ENCODE measurements at regions not wholly inside any gene's neighbourhood (a gene's known extent, or its start where the extent isn't known, plus 50 kb on each side); places are given as distances from the start of the nearest gene placed in this dataset.
A peak's percentile ranks its signal among the peaks of the same experiment; 100 is the strongest.

DNA sequence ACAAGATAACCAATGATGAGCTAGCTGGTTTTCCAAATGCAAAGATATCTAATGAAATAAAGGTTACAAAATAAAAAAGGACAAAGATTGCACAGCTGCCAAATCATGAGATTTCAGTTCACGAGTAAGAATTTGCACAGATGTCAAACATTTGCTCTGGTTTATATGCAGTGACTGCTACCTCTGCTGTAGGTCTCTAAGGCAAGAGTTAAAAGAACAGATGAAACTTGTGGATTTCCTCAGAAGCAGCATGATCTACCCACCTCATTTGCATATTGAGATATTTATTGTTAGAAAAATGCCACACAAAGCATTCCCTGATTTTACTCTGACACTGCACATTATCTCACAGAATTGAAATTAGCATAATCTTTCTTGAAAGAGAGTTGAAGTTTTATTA is 763.2 kb upstream of the ZEB2 start:
- no peaks in the 10 kb centered on the region for H3K4me1 Mint-ChIP-seq
- H3K27me3 Mint-ChIP-seq, result no peaks in the 10 kb centered on the region
- H3K36me3 Mint-ChIP-seq (ENCODE audit: low read depth), result no peaks in the 10 kb centered on the region
- DNase-seq, result no peak
- no peaks in the 10 kb centered on the region for H3K9me3 ChIP-seq (ENCODE audit: control insufficient read depth, low read length, poor library complexity, severe bottlenecking)
- H3K27ac Mint-ChIP-seq, result no peak overlapping the region
- ATAC-seq, result no peak
- H3K4me3 Mint-ChIP-seq, result no peak overlapping the region

DNA sequence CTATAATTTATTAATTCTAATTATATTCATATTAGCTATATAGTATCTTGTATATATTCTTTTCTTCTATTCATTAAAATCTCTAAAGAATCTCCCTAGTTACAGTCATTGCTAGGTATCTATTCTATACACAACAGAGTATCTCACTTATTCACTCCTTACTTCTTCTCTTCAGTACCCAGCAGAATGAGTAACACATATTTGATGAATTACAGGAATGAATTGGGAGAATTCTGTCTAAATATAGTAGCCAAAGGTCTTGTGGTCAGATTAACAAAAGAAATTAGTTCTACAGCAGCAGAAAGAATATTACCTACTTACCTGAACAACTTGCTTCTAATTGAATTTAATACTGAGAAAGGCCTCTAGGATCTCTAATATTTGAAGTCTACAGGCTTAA is 758.0 kb upstream of the ZEB2 start:
- ATAC-seq (no peak), DNase-seq (no peak)
- no peaks in the 10 kb centered on the region for H3K4me1 Mint-ChIP-seq
- H3K4me3 Mint-ChIP-seq, result no peak overlapping the region
- no peak overlapping the region for H3K27ac Mint-ChIP-seq
- H3K27me3 Mint-ChIP-seq, result no peaks in the 10 kb centered on the region
- no peaks in the 10 kb centered on the region for H3K36me3 Mint-ChIP-seq (ENCODE audit: low read depth)
- H3K9me3 ChIP-seq (ENCODE audit: control insufficient read depth, low read length, poor library complexity, severe bottlenecking), result no peaks in the 10 kb centered on the region

DNA sequence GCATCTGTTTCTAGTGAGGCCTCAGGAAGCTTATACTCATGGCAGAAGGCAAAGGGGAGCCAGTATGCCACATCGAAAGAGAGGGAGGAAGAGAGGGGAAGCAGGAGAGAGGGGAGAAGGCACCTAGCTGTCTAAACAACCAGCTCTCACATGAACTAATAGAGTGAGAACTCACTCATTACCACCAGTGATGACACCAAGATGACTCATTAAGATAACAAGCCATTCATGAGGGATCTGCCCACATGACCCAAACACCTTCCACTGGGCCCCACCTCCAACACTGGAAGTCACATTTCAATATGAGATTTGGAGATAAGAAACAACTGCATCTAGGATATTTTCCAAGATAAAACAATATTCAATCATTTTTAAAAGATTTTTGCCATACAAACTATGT is 753.9 kb upstream of the ZEB2 start:
- no peaks in the 10 kb centered on the region for H3K9me3 ChIP-seq (ENCODE audit: control insufficient read depth, low read length, poor library complexity, severe bottlenecking)
- Mint-ChIP-seq H3K4me1 (no peaks in the 10 kb centered on the region), H3K36me3 (ENCODE audit: low read depth) (no peaks in the 10 kb centered on the region), H3K27me3 (no peaks in the 10 kb centered on the region), H3K4me3 (no peak overlapping the region), H3K27ac (no peak overlapping the region)
- DNase-seq, result no peak
- ATAC-seq, result no peak

DNA sequence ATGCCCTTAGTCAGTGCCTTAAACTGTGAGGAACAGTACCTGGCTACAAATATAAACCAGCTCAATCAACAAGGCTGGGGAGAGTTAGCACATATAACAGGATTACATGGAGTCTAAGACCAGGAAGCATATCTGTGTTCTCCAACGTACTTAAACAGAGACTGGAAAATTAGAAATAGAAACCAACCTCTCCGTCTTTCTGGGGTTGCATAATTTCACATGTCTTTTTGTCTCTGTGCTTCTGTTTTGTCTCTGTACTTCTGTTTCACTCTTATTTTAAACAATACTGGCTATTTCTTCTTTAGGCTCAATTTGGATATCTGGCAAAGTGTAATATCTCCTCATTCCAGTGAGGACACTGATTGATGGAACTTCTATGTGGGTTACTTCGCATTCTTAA is 749.0 kb upstream of the ZEB2 start:
- H3K36me3 Mint-ChIP-seq (ENCODE audit: low read depth), result no peaks in the 10 kb centered on the region
- no peaks in the 10 kb centered on the region for H3K9me3 ChIP-seq (ENCODE audit: control insufficient read depth, low read length, poor library complexity, severe bottlenecking)

DNA sequence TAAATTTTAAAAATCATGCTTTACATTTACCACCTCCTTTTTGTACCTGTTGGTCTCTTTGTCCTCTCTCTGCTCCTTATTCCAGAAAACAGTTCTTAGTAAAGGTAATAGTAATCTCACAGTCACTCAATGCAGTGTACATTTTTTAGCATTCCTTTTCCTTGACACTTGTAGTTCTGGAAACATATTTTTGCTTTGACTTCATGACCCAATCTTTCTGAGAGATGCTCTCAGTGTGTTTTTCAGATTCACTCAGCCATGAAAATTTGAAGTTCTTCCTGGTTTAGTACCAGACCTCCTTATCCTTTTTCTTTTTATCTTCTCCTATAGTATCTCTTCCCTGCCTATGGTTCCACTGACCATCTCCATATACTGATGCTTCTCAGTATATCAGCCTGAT is 747.5 kb upstream of the ZEB2 start:
- no peaks in the 10 kb centered on the region for H3K27me3 Mint-ChIP-seq
- DNase-seq (no peak), ATAC-seq (no peak)
- no peaks in the 10 kb centered on the region for H3K4me1 Mint-ChIP-seq
- H3K27ac Mint-ChIP-seq, result no peak overlapping the region
- H3K9me3 ChIP-seq (ENCODE audit: control insufficient read depth, low read length, poor library complexity, severe bottlenecking), result no peaks in the 10 kb centered on the region
- no peak overlapping the region for H3K4me3 Mint-ChIP-seq
- H3K36me3 Mint-ChIP-seq (ENCODE audit: low read depth), result no peaks in the 10 kb centered on the region

More for the DNA sequence above, 749.0 kb upstream of the ZEB2 start:
- Mint-ChIP-seq H3K4me1 (no peaks in the 10 kb centered on the region), H3K27ac (no peak overlapping the region), H3K4me3 (no peak overlapping the region), H3K27me3 (no peaks in the 10 kb centered on the region)
- ATAC-seq (no peak), DNase-seq (no peak)

DNA sequence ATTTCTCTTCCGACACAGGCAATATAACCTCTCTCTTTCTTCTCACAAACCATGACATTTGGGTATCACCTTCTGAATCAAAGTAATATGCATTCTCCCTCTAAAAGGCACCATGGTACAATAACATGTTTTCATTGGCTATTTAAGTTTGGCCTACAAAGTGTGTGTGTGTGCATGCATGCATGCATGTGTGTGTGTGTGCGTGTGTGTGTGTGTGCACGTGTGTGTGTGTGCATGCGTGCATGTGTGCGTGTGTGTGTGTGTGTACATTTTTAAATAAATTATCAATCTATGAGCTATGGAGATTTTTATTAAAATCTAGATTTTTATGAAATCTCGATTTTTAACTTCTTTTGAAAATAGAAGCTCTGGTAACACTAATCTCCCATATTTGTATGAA is 745.3 kb upstream of the ZEB2 start:
- Mint-ChIP-seq H3K27ac (no peak overlapping the region), H3K27me3 (no peaks in the 10 kb centered on the region), H3K4me3 (no peak overlapping the region), H3K36me3 (ENCODE audit: low read depth) (no peaks in the 10 kb centered on the region), H3K4me1 (no peaks in the 10 kb centered on the region)
- DNase-seq (no peak), ATAC-seq (no peak)
- H3K9me3 ChIP-seq (ENCODE audit: control insufficient read depth, low read length, poor library complexity, severe bottlenecking), result no peaks in the 10 kb centered on the region

DNA sequence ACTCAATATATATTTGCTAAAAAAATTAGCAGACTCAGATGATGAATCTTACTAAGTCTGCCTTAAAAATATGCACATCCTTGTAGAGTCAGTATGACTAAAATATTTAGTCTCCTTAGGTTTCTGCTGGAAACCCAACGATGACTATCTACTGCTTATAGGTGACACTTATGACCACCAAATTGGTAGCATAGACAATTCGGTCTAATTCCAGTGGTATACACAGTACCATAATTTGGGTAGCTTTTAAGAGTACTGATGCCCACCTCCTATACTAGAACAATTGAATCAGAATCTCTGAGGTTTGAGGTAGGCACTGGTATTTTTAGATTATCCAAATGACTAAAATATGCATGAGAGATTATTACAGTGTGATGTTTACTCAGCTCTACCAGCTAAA is 740.8 kb upstream of the ZEB2 start:
- Mint-ChIP-seq H3K36me3 (ENCODE audit: low read depth) (no peaks in the 10 kb centered on the region), H3K4me1 (no peaks in the 10 kb centered on the region), H3K4me3 (no peak overlapping the region), H3K27me3 (peaks cover 4% of the 10 kb centered on the region), H3K27ac (no peak overlapping the region)
- DNase-seq (no peak), ATAC-seq (no peak)
- H3K9me3 ChIP-seq (ENCODE audit: control insufficient read depth, low read length, poor library complexity, severe bottlenecking), result no peaks in the 10 kb centered on the region

DNA sequence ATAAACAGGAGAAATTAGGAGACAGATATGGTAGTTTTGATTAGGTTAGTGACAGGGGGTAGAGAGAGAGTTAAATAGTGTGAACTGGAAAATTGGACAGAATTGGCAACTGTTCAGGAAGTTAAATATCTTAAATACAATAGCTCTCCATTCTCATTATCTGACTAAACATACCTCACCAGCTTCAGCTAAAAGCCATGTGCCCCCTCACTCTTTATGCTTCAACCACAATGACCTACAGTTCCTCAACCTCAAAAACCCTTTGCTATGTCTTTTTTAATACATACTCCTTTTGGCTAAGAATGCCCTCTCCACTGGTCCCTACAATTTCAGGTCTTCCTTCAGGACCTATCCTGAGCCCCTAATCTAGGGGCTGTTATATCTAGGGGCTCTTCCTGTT is 740.2 kb upstream of the ZEB2 start:
- Mint-ChIP-seq H3K4me3 (no peak overlapping the region), H3K27ac (no peak overlapping the region), H3K27me3 (peaks cover 4% of the 10 kb centered on the region), H3K4me1 (no peaks in the 10 kb centered on the region), H3K36me3 (ENCODE audit: low read depth) (no peaks in the 10 kb centered on the region)
- no peaks in the 10 kb centered on the region for H3K9me3 ChIP-seq (ENCODE audit: control insufficient read depth, low read length, poor library complexity, severe bottlenecking)
- DNase-seq, result no peak
- ATAC-seq, result no peak

DNA sequence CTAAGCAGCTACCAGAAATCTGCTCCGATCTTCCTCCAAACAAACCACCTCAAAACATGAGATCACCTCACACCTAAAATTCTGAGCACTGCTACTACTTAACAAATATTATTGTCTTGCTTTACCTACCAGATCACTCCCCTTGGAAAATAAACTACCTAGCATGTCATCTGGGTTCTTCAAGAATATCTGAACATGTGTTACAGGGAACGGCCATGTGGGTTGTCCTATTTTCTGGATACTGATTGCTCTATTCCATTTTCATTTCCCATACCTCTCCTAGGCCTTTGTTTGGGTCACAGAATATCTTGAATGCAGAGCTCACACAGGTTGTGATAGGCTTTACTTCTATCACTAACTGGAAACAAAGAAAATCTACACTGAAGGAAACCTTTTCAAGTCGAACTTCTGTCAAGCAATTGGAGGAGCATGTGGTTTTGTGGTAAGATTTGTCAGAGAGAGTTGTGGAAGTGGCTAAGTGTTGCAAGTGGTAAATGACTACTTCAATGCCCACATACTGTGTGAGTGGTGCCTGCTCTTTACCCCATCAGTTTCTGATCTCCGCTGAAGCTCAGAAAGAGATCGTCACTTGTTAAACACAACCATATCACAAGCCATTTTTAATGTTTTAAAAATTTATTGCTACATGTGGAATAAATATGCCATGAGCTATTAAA is 739.1 kb upstream of the ZEB2 start:
- H3K27me3 Mint-ChIP-seq, result peaks cover 4% of the 10 kb centered on the region
- no peak overlapping the region for H3K27ac Mint-ChIP-seq
- no peaks in the 10 kb centered on the region for H3K4me1 Mint-ChIP-seq
- peak; percentile 45 for ATAC-seq
- DNase-seq, result no peak
- H3K9me3 ChIP-seq (ENCODE audit: control insufficient read depth, low read length, poor library complexity, severe bottlenecking), result no peaks in the 10 kb centered on the region
- no peak overlapping the region for H3K4me3 Mint-ChIP-seq
- no peaks in the 10 kb centered on the region for H3K36me3 Mint-ChIP-seq (ENCODE audit: low read depth)

DNA sequence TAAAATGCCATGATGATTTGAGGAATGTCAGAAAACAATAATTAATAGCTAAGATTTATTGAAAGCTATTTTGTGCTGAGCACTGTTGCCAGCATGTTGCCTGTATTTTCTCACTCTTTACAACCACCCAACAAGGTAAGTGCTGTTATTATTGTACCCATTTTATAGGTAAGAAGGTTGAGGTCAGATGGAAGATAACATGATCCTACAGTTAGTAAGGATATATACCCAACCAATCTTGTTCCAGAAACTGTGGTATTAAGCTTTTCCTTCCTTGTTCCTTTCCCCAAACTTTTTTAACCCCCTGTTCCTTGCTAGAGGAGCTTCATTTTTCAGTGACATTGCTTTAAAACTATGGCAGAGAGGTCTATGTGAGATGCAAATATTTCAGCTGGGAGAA is 738.0 kb upstream of the ZEB2 start:
- H3K27ac Mint-ChIP-seq, result no peak overlapping the region
- no peaks in the 10 kb centered on the region for H3K9me3 ChIP-seq (ENCODE audit: control insufficient read depth, low read length, poor library complexity, severe bottlenecking)
- H3K4me3 Mint-ChIP-seq, result no peak overlapping the region
- H3K4me1 Mint-ChIP-seq, result no peaks in the 10 kb centered on the region
- DNase-seq (no peak), ATAC-seq (no peak)
- no peaks in the 10 kb centered on the region for H3K36me3 Mint-ChIP-seq (ENCODE audit: low read depth)
- H3K27me3 Mint-ChIP-seq, result peaks cover 4% of the 10 kb centered on the region

DNA sequence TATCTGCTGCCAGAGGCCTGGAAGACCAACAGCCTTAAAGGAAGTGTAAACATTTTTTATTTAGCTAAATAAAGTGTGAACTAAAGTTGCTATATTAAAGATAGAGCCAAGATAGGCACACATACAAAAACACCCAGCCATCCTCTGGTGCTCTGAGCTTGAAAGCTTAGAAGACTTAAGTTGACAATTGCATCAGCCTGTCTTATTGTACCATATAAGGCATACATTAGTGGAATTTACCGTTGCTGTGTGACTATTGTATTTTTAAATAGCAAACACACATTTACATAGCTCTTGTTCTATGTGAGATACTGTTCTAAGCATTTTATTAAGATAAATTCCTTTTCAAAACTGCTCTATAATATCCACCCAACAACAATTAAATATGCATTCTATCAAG is 736.6 kb upstream of the ZEB2 start:
- Mint-ChIP-seq H3K27ac (no peak overlapping the region), H3K27me3 (peaks cover 4% of the 10 kb centered on the region), H3K36me3 (ENCODE audit: low read depth) (no peaks in the 10 kb centered on the region), H3K4me3 (no peak overlapping the region), H3K4me1 (no peaks in the 10 kb centered on the region)
- H3K9me3 ChIP-seq (ENCODE audit: control insufficient read depth, low read length, poor library complexity, severe bottlenecking), result no peaks in the 10 kb centered on the region
- no peak for DNase-seq
- no peak for ATAC-seq

DNA sequence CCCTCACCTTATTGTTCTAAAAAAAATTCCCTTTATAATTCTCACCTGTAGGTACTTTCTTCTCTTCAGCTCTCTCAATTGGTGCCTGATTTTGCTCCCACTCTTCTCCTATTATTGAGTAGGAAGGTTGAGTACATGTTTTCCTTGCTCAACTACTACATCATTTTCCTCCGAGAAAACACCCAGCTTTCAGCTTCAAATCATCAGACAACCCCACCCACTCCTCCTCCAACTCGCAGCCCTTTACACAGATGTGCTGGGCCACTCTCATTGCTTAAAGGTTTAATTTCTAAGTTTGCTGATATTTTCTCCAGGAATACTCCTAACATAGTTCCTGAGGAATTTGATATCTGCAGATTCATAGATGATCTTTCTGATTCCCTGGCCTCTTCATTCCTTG is 734.4 kb upstream of the ZEB2 start:
- H3K27me3 Mint-ChIP-seq, result peaks cover 4% of the 10 kb centered on the region
- ATAC-seq, result no peak
- no peaks in the 10 kb centered on the region for H3K9me3 ChIP-seq (ENCODE audit: control insufficient read depth, low read length, poor library complexity, severe bottlenecking)
- H3K36me3 Mint-ChIP-seq (ENCODE audit: low read depth), result no peaks in the 10 kb centered on the region
- no peak for DNase-seq
- H3K4me1 Mint-ChIP-seq, result no peaks in the 10 kb centered on the region
- H3K4me3 Mint-ChIP-seq, result no peak overlapping the region
- H3K27ac Mint-ChIP-seq, result no peak overlapping the region

DNA sequence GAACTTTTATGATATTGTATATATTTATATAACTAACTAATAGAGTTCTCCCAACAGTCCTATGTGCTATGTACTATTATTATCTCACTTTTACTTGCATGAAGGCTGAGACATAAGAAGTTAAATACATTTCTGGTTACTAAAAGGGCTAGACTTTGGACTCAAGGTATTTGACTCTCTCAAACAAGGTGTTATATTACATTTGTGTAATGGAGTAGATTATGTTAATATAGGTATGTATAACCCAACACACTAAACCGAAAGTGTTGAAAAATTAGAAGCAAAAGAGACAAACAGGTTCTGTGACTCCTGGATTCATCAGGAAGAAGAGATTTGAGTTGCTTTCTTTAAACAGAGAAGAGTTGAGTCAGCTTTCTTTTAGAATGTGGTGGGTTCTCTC is 733.6 kb upstream of the ZEB2 start:
- ATAC-seq, result no peak
- H3K27me3 Mint-ChIP-seq, result peaks cover 4% of the 10 kb centered on the region

DNA sequence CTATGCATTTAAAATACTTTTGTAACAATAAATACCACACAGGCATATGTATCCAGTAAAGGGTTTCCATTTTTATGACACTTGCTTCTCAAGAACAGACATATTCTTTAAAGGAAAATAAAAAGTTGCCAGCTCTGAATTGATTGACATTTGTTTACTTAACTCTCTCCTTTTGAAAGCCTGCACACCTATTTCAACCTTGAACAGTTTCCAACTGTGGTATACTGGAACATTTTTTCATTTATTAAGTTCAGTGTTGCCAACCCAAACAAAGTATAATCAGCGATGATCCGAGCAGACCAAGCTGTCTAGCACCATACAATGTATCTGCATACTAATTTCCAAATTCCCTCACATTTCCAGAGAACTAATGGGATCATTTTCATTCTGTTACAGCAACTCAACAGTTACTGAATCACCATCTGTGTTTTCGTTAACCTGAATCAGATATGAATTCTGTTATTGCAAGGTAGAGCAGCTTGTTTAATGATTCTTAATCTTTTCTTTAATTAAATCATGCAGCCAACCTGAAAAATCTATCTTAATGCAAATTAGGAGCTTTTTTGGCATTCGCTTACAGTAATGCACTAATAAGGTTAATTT is 725.5 kb upstream of the ZEB2 start:
- Mint-ChIP-seq H3K27me3 (peaks cover 9% of the 10 kb centered on the region), H3K4me3 (no peak overlapping the region), H3K27ac (no peak overlapping the region), H3K4me1 (no peaks in the 10 kb centered on the region), H3K36me3 (ENCODE audit: low read depth) (no peaks in the 10 kb centered on the region)
- no peaks in the 10 kb centered on the region for H3K9me3 ChIP-seq (ENCODE audit: control insufficient read depth, low read length, poor library complexity, severe bottlenecking)
- ATAC-seq, result no peak
- DNase-seq, result no peak

More for the DNA sequence above, 733.6 kb upstream of the ZEB2 start:
- H3K36me3 Mint-ChIP-seq (ENCODE audit: low read depth), result no peaks in the 10 kb centered on the region
- no peak overlapping the region for H3K27ac Mint-ChIP-seq
- no peaks in the 10 kb centered on the region for H3K4me1 Mint-ChIP-seq
- H3K4me3 Mint-ChIP-seq, result no peak overlapping the region
- no peak for DNase-seq
- no peaks in the 10 kb centered on the region for H3K9me3 ChIP-seq (ENCODE audit: control insufficient read depth, low read length, poor library complexity, severe bottlenecking)
